H1 (cell line): ENCODE measurements at regions not wholly inside any gene's neighbourhood (a gene's known extent, or its start where the extent isn't known, plus 50 kb on each side); places are given as distances from the start of the nearest gene placed in this dataset.

Experiments
- CTCF ChIA-PET: fragments of 300-600 bp; sonication (Branson Sonifier 250); formaldehyde crosslinking; loops from one replicate; lab custom pipeline; 2021; ENCODE audit not compliant: partially characterized antibody; lab: Charles Lee
- POLR2A ChIA-PET: fragments of 300-600 bp; sonication (Branson Sonifier 250); formaldehyde crosslinking; loops from one replicate; lab custom pipeline; 2021; ENCODE audit warnings: inconsistent platforms; ENCODE audit not compliant: partially characterized antibody; lab: Charles Lee
- DNase-seq, 2 experiments: peaks; one replicate each; pipeline versions ENCODE4 v3.0.0 to v3.0.0-alpha.2; 2010 to 2022; ENCODE audit warnings: low spot score in 2 of 2, low read depth in 1 of 2, mixed read lengths in 1 of 2
- FAIRE-seq: peaks from 2 replicates; lab custom pipeline; 2011; peaks lifted over from hg19 to GRCh38; lab: Jason Lieb, UNC
- H2AFZ ChIP-seq: 2 replicates; pipeline ENCODE4 v1.8.1; 2012; ENCODE audit warnings: low read length, inconsistent platforms
- H2AK5ac ChIP-seq: 2 replicates; pipeline ENCODE4 v1.6.1; 2013; ENCODE audit warnings: low read depth, low read length
- H2BK120ac ChIP-seq: replicated peaks from 2 replicates; pipeline ENCODE3; 2013; ENCODE audit warnings: low read depth, low read length, inconsistent platforms
- H2BK12ac ChIP-seq: 2 replicates; pipeline ENCODE4 v1.6.1; 2013; ENCODE audit warnings: low read depth, low read length
- H2BK15ac ChIP-seq: 2 replicates; pipeline ENCODE4 v1.6.1; 2013; ENCODE audit warnings: low read length
- H2BK20ac ChIP-seq: 2 replicates; pipeline ENCODE4 v1.6.1; 2013; ENCODE audit warnings: low read length
- H2BK5ac ChIP-seq: 2 replicates; pipeline ENCODE4 v1.6.1; 2013; ENCODE audit warnings: low read depth, low read length
- H3K14ac ChIP-seq: 2 replicates; pipeline ENCODE4 v1.6.1; 2013; ENCODE audit warnings: inconsistent platforms; ENCODE audit not compliant: insufficient read length
- H3K18ac ChIP-seq: 2 replicates; pipeline ENCODE4 v1.6.1; 2013; ENCODE audit warnings: low read length; ENCODE audit errors: extremely low read depth
- H3K23ac ChIP-seq: 2 replicates; pipeline ENCODE4 v1.6.1; 2013; ENCODE audit warnings: inconsistent platforms; ENCODE audit not compliant: insufficient read length
- H3K23me2 ChIP-seq: 2 replicates; pipeline ENCODE4 v1.6.1; 2013; ENCODE audit warnings: low read depth, low read length
- H3K27ac ChIP-seq: 2 replicates; pipeline ENCODE4 v1.6.1; 2011; ENCODE audit warnings: low read depth, low read length, inconsistent platforms
- H3K27me3 ChIP-seq, 4 experiments: replicated peaks in 1 of 4; 1 replicate in 1 of 4; 2 replicates in 3 of 4; pipeline versions ENCODE4 v1.6.1 to v1.8.1; 2011 to 2013; ENCODE audit warnings: low read length in 3 of 4, mild to moderate bottlenecking in 3 of 4, inconsistent platforms in 2 of 4, mixed read lengths in 2 of 4, moderate library complexity in 1 of 4; ENCODE audit not compliant: control insufficient read depth in 3 of 4, insufficient read depth in 3 of 4; ENCODE audit errors: extremely low read depth in 1 of 4
- H3K36me3 ChIP-seq, 4 experiments: 2 replicates each; pipeline versions ENCODE4 v1.6.1 to v1.8.1; 2011 to 2013; ENCODE audit warnings: mild to moderate bottlenecking in 4 of 4, low read length in 3 of 4, moderate library complexity in 2 of 4, control low read depth in 1 of 4, inconsistent platforms in 1 of 4; ENCODE audit not compliant: insufficient read depth in 4 of 4, control insufficient read depth in 2 of 4
- H3K4ac ChIP-seq: replicated peaks from 2 replicates; pipeline ENCODE3; 2013; ENCODE audit warnings: low read length, low read depth, mixed read lengths, inconsistent platforms; ENCODE audit not compliant: insufficient read length
- H3K4me1 ChIP-seq, 4 experiments: replicated peaks in 1 of 4; 1 replicate in 1 of 4; 2 replicates in 3 of 4; pipeline versions ENCODE4 v1.6.1 to v1.8.1; 2011 to 2013; ENCODE audit warnings: low read length in 3 of 4, inconsistent platforms in 2 of 4, mixed read lengths in 1 of 4; ENCODE audit not compliant: insufficient read depth in 4 of 4, control insufficient read depth in 3 of 4
- H3K4me2 ChIP-seq, 2 experiments: 2 replicates each; pipeline versions ENCODE4 v1.6.1 to v1.8.1; 2011 to 2013; ENCODE audit warnings: low read depth in 2 of 2, low read length in 2 of 2, control low read depth in 1 of 2, inconsistent platforms in 1 of 2, mild to moderate bottlenecking in 1 of 2; ENCODE audit not compliant: insufficient read depth in 1 of 2
- H3K4me3 ChIP-seq, 4 experiments: fragments of 200-600, 300-600 bp in 1 of 4; sonication (generic), shearing (Covaris generic), sonication (Bioruptor Twin) in 1 of 4; 2 replicates each; pipeline versions ENCODE4 v1.5.1 to v1.8.1; 2011 to 2016; ENCODE audit warnings: low read length in 4 of 4, low read depth in 3 of 4, control low read depth in 2 of 4, inconsistent platforms in 2 of 4, mild to moderate bottlenecking in 2 of 4, mixed read lengths in 1 of 4, moderate library complexity in 1 of 4; ENCODE audit not compliant: insufficient read depth in 2 of 4; ENCODE audit errors: extremely low read depth in 1 of 4
- H3K56ac ChIP-seq: replicated peaks from 2 replicates; pipeline ENCODE3; 2013; ENCODE audit warnings: low read depth, mild to moderate bottlenecking, mixed read lengths, low read length, inconsistent platforms; ENCODE audit not compliant: insufficient read length
- H3K79me1 ChIP-seq: 2 replicates; pipeline ENCODE4 v1.6.1; 2013; ENCODE audit warnings: low read depth, low read length, control low read depth
- H3K79me2 ChIP-seq, 2 experiments: 2 replicates each; pipeline versions ENCODE4 v1.6.1 to v1.8.1; 2012 to 2013; ENCODE audit warnings: low read length in 2 of 2, mild to moderate bottlenecking in 2 of 2, inconsistent platforms in 1 of 2; ENCODE audit not compliant: insufficient read depth in 2 of 2, control insufficient read depth in 1 of 2
- H3K9ac ChIP-seq, 4 experiments: replicated peaks in 1 of 4; 1 replicate in 1 of 4; 2 replicates in 3 of 4; pipeline versions ENCODE4 v1.6.1 to v1.8.1; 2011 to 2013; ENCODE audit warnings: low read depth in 3 of 4, low read length in 3 of 4, control low read depth in 2 of 4, mild to moderate bottlenecking in 2 of 4, moderate library complexity in 2 of 4, inconsistent platforms in 1 of 4; ENCODE audit errors: extremely low read depth in 1 of 4
- H3K9me3 ChIP-seq, 2 experiments: 2 replicates each; pipeline versions ENCODE4 v1.6.1 to v1.8.1; 2012 to 2013; ENCODE audit warnings: mild to moderate bottlenecking in 2 of 2, moderate library complexity in 2 of 2, control low read depth in 1 of 2, inconsistent platforms in 1 of 2, low read depth in 1 of 2, low read length in 1 of 2, mixed read lengths in 1 of 2; ENCODE audit not compliant: insufficient read depth in 2 of 2
- H4K20me1 ChIP-seq, 2 experiments: replicated peaks in 1 of 2; 2 replicates each; pipeline versions ENCODE3 to v1.8.1; 2011 to 2013; ENCODE audit warnings: inconsistent platforms in 2 of 2, low read length in 2 of 2, mild to moderate bottlenecking in 1 of 2; ENCODE audit not compliant: insufficient read depth in 2 of 2, control insufficient read depth in 1 of 2
- H4K5ac ChIP-seq: 2 replicates; pipeline ENCODE4 v1.6.1; 2013; ENCODE audit warnings: low read length, low read depth, mixed read lengths, inconsistent platforms; ENCODE audit not compliant: insufficient read length
- H4K8ac ChIP-seq: 2 replicates; pipeline ENCODE4 v1.8.0; 2013; ENCODE audit warnings: mild to moderate bottlenecking, moderate library complexity, low read length, inconsistent platforms; ENCODE audit not compliant: insufficient read depth; ENCODE audit errors: extremely low read depth
- H4K91ac ChIP-seq: replicated peaks from 2 replicates; pipeline ENCODE3; 2013; ENCODE audit warnings: low read length, mixed read lengths, inconsistent platforms; ENCODE audit not compliant: insufficient read length
- ATF3 ChIP-seq: IDR thresholded peaks from 2 replicates; pipeline ENCODE4 v1.6.1; 2011; ENCODE audit warnings: low read depth, mild to moderate bottlenecking, low read length; ENCODE audit not compliant: insufficient read depth
- CBX8 ChIP-seq: fragments of 300-800, 300-1000 bp; sonication (generic); IDR thresholded peaks from 2 replicates; pipeline ENCODE4 v1.7.1; 2016; ENCODE audit warnings: low read depth, low read length, borderline replicate concordance
- CTCF ChIP-seq, 3 experiments: IDR thresholded peaks; 1 replicate in 2 of 3; 2 replicates in 1 of 3; pipeline versions ENCODE4 v1.5.1 to v1.6.1; 2011; ENCODE audit warnings: low read length in 3 of 3, mild to moderate bottlenecking in 3 of 3, inconsistent platforms in 2 of 3, low read depth in 1 of 3, moderate library complexity in 1 of 3; ENCODE audit not compliant: insufficient read depth in 1 of 3; ENCODE audit errors: control extremely low read depth in 1 of 3
- EGR1 ChIP-seq: IDR thresholded peaks from 2 replicates; pipeline ENCODE4 v1.6.1; 2011; ENCODE audit warnings: low read depth, low read length, borderline replicate concordance
- FOSL1 ChIP-seq: IDR thresholded peaks from 2 replicates; pipeline ENCODE4 v1.6.1; 2011; ENCODE audit warnings: mild to moderate bottlenecking, low read depth, low read length, moderate library complexity; ENCODE audit not compliant: insufficient read depth
- GTF2F1 ChIP-seq: IDR thresholded peaks from 2 replicates; pipeline ENCODE4 v1.6.1; 2012; ENCODE audit warnings: low read depth, low read length, improper control_type of control experiment, borderline replicate concordance
- NRF1 ChIP-seq: IDR thresholded peaks from 2 replicates; pipeline ENCODE4 v1.6.1; 2011; ENCODE audit warnings: mild to moderate bottlenecking, low read depth, low read length, improper control_type of control experiment
- RBBP5 ChIP-seq: IDR thresholded peaks from 2 replicates; pipeline ENCODE4 v1.7.1; 2012; ENCODE audit warnings: low read depth, mild to moderate bottlenecking, inconsistent platforms, low read length, moderate library complexity, borderline replicate concordance
- SIRT6 ChIP-seq: IDR thresholded peaks from one replicate; pipeline ENCODE4 v1.7.1; 2012; ENCODE audit warnings: low read length, inconsistent platforms
- SIX5 ChIP-seq: IDR thresholded peaks from 2 replicates; pipeline ENCODE4 v1.6.1; 2011; ENCODE audit warnings: mild to moderate bottlenecking, low read depth, low read length
- SP1 ChIP-seq: IDR thresholded peaks from 2 replicates; pipeline ENCODE4 v1.6.1; 2011; ENCODE audit warnings: low read depth, low read length
- TCF12 ChIP-seq: IDR thresholded peaks from 2 replicates; pipeline ENCODE4 v1.6.1; 2011; ENCODE audit warnings: low read depth, mild to moderate bottlenecking, low read length
- WGBS, 2 experiments: shearing (Covaris generic) in 1 of 2; methylation state at CpG; one replicate each; pipeline versions ENCODE4 v1.1.6 to v1.1.7; 2013 to 2015; ENCODE audit warnings: low lambda C conversion rate in 2 of 2, mixed read lengths in 2 of 2, inconsistent platforms in 1 of 2, low coverage in 1 of 2, missing lambda C conversion rate in 1 of 2; ENCODE audit not compliant: insufficient replicate concordance in 2 of 2, insufficient coverage in 1 of 2, insufficient read length in 1 of 2; ENCODE audit errors: extremely low coverage in 1 of 2, missing lambda C conversion rate in 1 of 2; 5-methylcytosine and 5-hydroxymethylcytosine counted together

GRCh38 chr16:51222016-51222415 lies 70.9 kb upstream of the SALL1 start:
- no peaks in the 10 kb centered on the region for H3K79me2 ChIP-seq
- ChIA-PET CTCF (no interaction called here), POLR2A (no interaction called here)
- H2AFZ ChIP-seq = no peak overlapping the region
- H3K27me3 ChIP-seq = no peaks in the 10 kb centered on the region; a peak in 1 of 7 replicates
- no peaks in the 10 kb centered on the region for H3K36me3 ChIP-seq
- no peaks in the 10 kb centered on the region for H3K79me1 ChIP-seq
- WGBS, 2 experiments = 84% methylated on average over 6 of the region's 6 CpGs; no CpG with 5 or more reads in 1 of the 2 experiments
- no peak overlapping the region for H2BK20ac ChIP-seq
- H2BK120ac ChIP-seq = no peak overlapping the region
- no peak overlapping the region for H3K27ac ChIP-seq
- H4K8ac ChIP-seq = no peak overlapping the region; the same call in 1 of the 2 replicates
- no peak overlapping the region for H3K4ac ChIP-seq
- H4K91ac ChIP-seq = no peak overlapping the region
- no peak overlapping the region for H3K9ac ChIP-seq
- H3K9me3 ChIP-seq = no peaks in the 10 kb centered on the region; a peak in 1 of 4 replicates
- peaks cover 0 to 2% (median 0%) of the 10 kb centered on the region in 4 experiments; a peak in 1 of 7 replicates for H3K4me1 ChIP-seq
- no peak overlapping the region for H4K5ac ChIP-seq
- no peaks in the 10 kb centered on the region for H3K23me2 ChIP-seq
- H3K4me3 ChIP-seq = no peak overlapping the region
- no peak overlapping the region for H2BK12ac ChIP-seq
- no peak for DNase-seq
- FAIRE-seq = no peak
- H2BK5ac ChIP-seq = no peak overlapping the region
- H3K4me2 ChIP-seq = no peak overlapping the region
- H2AK5ac ChIP-seq = no peak overlapping the region
- H3K56ac ChIP-seq = no peak overlapping the region
- no peak overlapping the region for H3K14ac ChIP-seq
- no peak overlapping the region for H3K18ac ChIP-seq
- H4K20me1 ChIP-seq = no peaks in the 10 kb centered on the region
- H3K23ac ChIP-seq = no peak overlapping the region
- no peak overlapping the region for H2BK15ac ChIP-seq
- no peak for TF ChIP-seq RBBP5
- TF ChIP-seq GTF2F1 = no peak
- no peak for TF ChIP-seq NRF1
- TF ChIP-seq EGR1 = no peak
- no peak for TF ChIP-seq CTCF (IDR thresholded peaks at IDR 0.05; ENCODE audit: control extremely low read depth in 1 of 3, insufficient read depth in 1 of 3, low read depth in 1 of 3, low read length in 3 of 3)
- no peak for TF ChIP-seq TCF12
- no peak for TF ChIP-seq CBX8
- no peak for TF ChIP-seq FOSL1
- TF ChIP-seq SIX5 = no peak
- no peak for TF ChIP-seq ATF3
- no peak for TF ChIP-seq SIRT6
- no peak for TF ChIP-seq SP1
